Liver (tissue), 3 donors: ENCODE measurements at regions not wholly inside any gene's neighbourhood (a gene's known extent, or its start where the extent isn't known, plus 50 kb on each side); places are given as distances from the start of the nearest gene placed in this dataset.

Experiments
- ATF3 ChIP-seq: IDR thresholded peaks from 2 replicates; pipeline ENCODE4 v1.6.1; 2016; ENCODE audit warnings: antibody characterized with exemption
- EGR1 ChIP-seq, 2 donors: IDR thresholded peaks; 2 replicates each; pipeline ENCODE4 v1.6.1; 2016 to 2018; ENCODE audit warnings: antibody characterized with exemption in 2 of 2, low read depth in 2 of 2
- JUND ChIP-seq, 2 donors: IDR thresholded peaks; 2 replicates each; pipeline ENCODE4 v1.6.1; 2016; ENCODE audit warnings: antibody characterized with exemption in 2 of 2
- MAX ChIP-seq: IDR thresholded peaks from 2 replicates; pipeline ENCODE4 v1.6.1; 2016; ENCODE audit warnings: antibody characterized with exemption
- RAD21 ChIP-seq, 2 donors: IDR thresholded peaks; 2 replicates each; pipeline ENCODE4 v1.6.1; 2016; ENCODE audit warnings: antibody characterized with exemption in 2 of 2, mild to moderate bottlenecking in 2 of 2
- SP1 ChIP-seq: IDR thresholded peaks from 2 replicates; pipeline ENCODE4 v1.6.1; 2018; ENCODE audit warnings: antibody characterized with exemption, mild to moderate bottlenecking
- TF ChIP-seq, protein P1 (sequence below): IDR thresholded peaks from 2 replicates; pipeline ENCODE4 v1.6.1; 2016; ENCODE audit warnings: antibody characterized with exemption, mild to moderate bottlenecking
- TF ChIP-seq, protein P2 (sequence below): fragments of 150-350 bp; IDR thresholded peaks from 2 replicates; pipeline ENCODE4 v1.5.1; 2017; ENCODE audit warnings: improper control_type of control experiment, low read depth, low read length; ENCODE audit not compliant: missing input control
- donor health status: healthy.
- donor health status: healthy.

DNA sequence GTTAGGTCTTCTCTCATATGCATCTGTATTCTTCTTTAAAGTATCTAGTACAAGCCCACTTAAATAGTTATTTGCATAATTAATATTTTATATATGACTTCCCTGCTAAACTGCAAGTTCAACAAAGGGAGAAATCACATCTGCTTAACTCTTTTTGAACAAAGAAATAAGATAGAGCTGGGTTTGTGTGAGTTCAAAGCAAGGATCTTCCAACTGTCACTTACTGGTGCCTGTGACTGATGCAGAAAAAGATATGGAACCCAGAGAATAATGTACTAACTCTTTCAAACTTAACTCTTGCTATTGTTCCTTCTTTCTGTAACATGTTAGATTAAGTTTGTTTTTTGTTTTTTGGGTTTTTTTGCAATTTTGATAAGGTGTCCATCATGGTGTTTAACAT is 71.3 kb upstream of the SP4 start:
- TF ChIP-seq, protein P1, sequence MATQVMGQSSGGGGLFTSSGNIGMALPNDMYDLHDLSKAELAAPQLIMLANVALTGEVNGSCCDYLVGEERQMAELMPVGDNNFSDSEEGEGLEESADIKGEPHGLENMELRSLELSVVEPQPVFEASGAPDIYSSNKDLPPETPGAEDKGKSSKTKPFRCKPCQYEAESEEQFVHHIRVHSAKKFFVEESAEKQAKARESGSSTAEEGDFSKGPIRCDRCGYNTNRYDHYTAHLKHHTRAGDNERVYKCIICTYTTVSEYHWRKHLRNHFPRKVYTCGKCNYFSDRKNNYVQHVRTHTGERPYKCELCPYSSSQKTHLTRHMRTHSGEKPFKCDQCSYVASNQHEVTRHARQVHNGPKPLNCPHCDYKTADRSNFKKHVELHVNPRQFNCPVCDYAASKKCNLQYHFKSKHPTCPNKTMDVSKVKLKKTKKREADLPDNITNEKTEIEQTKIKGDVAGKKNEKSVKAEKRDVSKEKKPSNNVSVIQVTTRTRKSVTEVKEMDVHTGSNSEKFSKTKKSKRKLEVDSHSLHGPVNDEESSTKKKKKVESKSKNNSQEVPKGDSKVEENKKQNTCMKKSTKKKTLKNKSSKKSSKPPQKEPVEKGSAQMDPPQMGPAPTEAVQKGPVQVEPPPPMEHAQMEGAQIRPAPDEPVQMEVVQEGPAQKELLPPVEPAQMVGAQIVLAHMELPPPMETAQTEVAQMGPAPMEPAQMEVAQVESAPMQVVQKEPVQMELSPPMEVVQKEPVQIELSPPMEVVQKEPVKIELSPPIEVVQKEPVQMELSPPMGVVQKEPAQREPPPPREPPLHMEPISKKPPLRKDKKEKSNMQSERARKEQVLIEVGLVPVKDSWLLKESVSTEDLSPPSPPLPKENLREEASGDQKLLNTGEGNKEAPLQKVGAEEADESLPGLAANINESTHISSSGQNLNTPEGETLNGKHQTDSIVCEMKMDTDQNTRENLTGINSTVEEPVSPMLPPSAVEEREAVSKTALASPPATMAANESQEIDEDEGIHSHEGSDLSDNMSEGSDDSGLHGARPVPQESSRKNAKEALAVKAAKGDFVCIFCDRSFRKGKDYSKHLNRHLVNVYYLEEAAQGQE: no peak
- no peak for TF ChIP-seq ATF3
- TF ChIP-seq, protein P2, sequence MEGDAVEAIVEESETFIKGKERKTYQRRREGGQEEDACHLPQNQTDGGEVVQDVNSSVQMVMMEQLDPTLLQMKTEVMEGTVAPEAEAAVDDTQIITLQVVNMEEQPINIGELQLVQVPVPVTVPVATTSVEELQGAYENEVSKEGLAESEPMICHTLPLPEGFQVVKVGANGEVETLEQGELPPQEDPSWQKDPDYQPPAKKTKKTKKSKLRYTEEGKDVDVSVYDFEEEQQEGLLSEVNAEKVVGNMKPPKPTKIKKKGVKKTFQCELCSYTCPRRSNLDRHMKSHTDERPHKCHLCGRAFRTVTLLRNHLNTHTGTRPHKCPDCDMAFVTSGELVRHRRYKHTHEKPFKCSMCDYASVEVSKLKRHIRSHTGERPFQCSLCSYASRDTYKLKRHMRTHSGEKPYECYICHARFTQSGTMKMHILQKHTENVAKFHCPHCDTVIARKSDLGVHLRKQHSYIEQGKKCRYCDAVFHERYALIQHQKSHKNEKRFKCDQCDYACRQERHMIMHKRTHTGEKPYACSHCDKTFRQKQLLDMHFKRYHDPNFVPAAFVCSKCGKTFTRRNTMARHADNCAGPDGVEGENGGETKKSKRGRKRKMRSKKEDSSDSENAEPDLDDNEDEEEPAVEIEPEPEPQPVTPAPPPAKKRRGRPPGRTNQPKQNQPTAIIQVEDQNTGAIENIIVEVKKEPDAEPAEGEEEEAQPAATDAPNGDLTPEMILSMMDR: no peak
- TF ChIP-seq EGR1 (IDR thresholded peaks at IDR 0.05; ENCODE audit: low read depth in 2 of 2): no peak
- no peak for TF ChIP-seq SP1
- TF ChIP-seq MAX: no peak
- no peak for TF ChIP-seq JUND (IDR thresholded peaks at IDR 0.05)
- TF ChIP-seq RAD21 (IDR thresholded peaks at IDR 0.05): no peak
